Loucy (cell line): ENCODE measurements at regions not wholly inside any gene's neighbourhood (a gene's known extent, or its start where the extent isn't known, plus 50 kb on each side); places are given as distances from the start of the nearest gene placed in this dataset.

Source experiments
- EZH2phosphoT487 ChIP-seq: fragments of 200-600 bp; IDR thresholded peaks from 2 replicates; pipeline ENCODE4 v1.6.1; 2018; ENCODE audit warnings: antibody characterized with exemption, mild to moderate bottlenecking, moderate library complexity, borderline replicate concordance
- TF ChIP-seq, protein P1 (sequence below): fragments of 200-600 bp; sonication (generic); conservative IDR thresholded peaks from 2 replicates; pipeline ENCODE4 v1.5.1; 2014; ENCODE audit warnings: mild to moderate bottlenecking, antibody characterized with exemption, low read length

DNA sequence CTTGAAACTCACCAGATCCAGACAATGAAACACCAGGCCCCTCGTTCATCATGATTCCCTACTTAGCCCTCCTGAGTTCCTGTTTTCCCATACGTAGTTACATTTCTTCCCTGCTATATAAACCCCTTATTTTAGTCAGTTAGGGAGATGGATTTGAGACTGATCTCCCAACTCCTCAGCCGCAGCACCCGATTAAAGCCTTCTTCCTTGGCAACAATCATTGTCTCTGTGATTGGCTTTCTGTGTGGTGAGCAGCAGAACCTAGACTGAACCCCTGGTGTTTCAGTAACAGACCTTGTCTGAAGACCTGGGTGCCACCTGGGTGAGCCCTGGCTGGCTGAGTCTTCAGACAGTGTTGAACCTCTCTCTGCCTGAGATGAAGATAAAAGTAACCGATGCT, 118.0 kb downstream of the OAT start:
- TF ChIP-seq, protein P1, sequence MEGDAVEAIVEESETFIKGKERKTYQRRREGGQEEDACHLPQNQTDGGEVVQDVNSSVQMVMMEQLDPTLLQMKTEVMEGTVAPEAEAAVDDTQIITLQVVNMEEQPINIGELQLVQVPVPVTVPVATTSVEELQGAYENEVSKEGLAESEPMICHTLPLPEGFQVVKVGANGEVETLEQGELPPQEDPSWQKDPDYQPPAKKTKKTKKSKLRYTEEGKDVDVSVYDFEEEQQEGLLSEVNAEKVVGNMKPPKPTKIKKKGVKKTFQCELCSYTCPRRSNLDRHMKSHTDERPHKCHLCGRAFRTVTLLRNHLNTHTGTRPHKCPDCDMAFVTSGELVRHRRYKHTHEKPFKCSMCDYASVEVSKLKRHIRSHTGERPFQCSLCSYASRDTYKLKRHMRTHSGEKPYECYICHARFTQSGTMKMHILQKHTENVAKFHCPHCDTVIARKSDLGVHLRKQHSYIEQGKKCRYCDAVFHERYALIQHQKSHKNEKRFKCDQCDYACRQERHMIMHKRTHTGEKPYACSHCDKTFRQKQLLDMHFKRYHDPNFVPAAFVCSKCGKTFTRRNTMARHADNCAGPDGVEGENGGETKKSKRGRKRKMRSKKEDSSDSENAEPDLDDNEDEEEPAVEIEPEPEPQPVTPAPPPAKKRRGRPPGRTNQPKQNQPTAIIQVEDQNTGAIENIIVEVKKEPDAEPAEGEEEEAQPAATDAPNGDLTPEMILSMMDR: no peak
- no peak for TF ChIP-seq EZH2phosphoT487
